Loucy (cell line): ENCODE measurements at regions not wholly inside any gene's neighbourhood (a gene's known extent, or its start where the extent isn't known, plus 50 kb on each side); places are given as distances from the start of the nearest gene placed in this dataset.

ENCODE experiments used
- CTCF ChIP-seq: fragments of 200-600 bp; sonication (generic); conservative IDR thresholded peaks from 2 replicates; pipeline ENCODE4 v1.5.1; 2014; ENCODE audit warnings: mild to moderate bottlenecking, antibody characterized with exemption, low read length
- EZH2phosphoT487 ChIP-seq: fragments of 200-600 bp; IDR thresholded peaks from 2 replicates; pipeline ENCODE4 v1.6.1; 2018; ENCODE audit warnings: antibody characterized with exemption, mild to moderate bottlenecking, moderate library complexity, borderline replicate concordance

GRCh38 chr2:183341057-183341456 lies 216.8 kb downstream of the NUP35 start:
- TF ChIP-seq CTCF (no peak), EZH2phosphoT487 (no peak)
